ENCODE measurements at regions not wholly inside any gene's neighbourhood (a gene's known extent, or its start where the extent isn't known, plus 50 kb on each side); places are given as distances from the start of the nearest gene placed in this dataset.
A peak's percentile ranks its signal among the peaks of the same experiment; 100 is the strongest.

DNA sequence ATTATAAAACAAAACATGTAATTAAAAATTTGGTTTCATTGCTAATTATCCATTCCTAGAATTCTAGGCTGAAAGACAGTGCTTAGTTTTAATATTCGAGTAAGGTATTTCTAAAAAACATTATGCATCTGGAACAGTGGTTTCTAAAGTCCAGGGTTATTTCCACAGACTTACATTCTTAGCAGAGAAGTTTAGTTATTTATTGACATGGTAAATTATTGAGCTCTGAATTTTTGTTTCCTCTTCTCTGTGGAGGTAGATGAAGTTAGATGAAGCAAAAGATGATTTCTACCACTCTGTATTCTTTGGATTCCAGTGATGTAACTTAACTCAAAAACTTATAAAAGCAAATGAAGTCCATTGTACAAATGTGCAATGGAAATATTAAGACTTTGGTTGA is 709.4 kb downstream of the MRPL39 start:
- whole genome bisulfite sequencing, 2 experiments (ENCODE audit: low coverage in 1 of 2, low lambda C conversion rate in 2 of 2, missing lambda C conversion rate in 2 of 2), result 24 to 26% methylated on average over 1 of the region's 1 CpG
- H3K79me2 ChIP-seq (ENCODE audit: insufficient read depth), result no peaks in the 10 kb centered on the region
- H4K20me1 ChIP-seq (ENCODE audit: insufficient read depth), result no peaks in the 10 kb centered on the region
- no peak for DNase-seq
- in situ Hi-C loops (cut with MboI), result no loop called here
- no peak overlapping the region for H3K27ac ChIP-seq
- H3K4me3 ChIP-seq, result no peak overlapping the region
- H3K27me3 ChIP-seq (replicated peaks; ENCODE audit: insufficient read depth), result no peaks in the 10 kb centered on the region
- H3K9me2 ChIP-seq (ENCODE audit: insufficient read depth), result no peaks in the 10 kb centered on the region
- H3K9ac ChIP-seq, result no peak overlapping the region
- no peak overlapping the region for H3K4me2 ChIP-seq (ENCODE audit: unreplicated experiment)
- TF ChIP-seq EZH2 (IDR thresholded peaks at IDR 0.05; ENCODE audit: insufficient read depth, poor library complexity, severe bottlenecking) (no peak), EZH2phosphoT487 (IDR thresholded peaks at IDR 0.05; ENCODE audit: insufficient read depth, low read depth) (no peak)
- H3F3A ChIP-seq (ENCODE audit: insufficient read depth), result no peaks in the 10 kb centered on the region
- H3K4me1 ChIP-seq (ENCODE audit: insufficient read depth), result no peaks in the 10 kb centered on the region
- no peaks in the 10 kb centered on the region for H3K36me3 ChIP-seq (ENCODE audit: low read depth)
- H2AFZ ChIP-seq, result no peak overlapping the region
- no peaks in the 10 kb centered on the region for H3K9me3 ChIP-seq (ENCODE audit: low read depth)

DNA sequence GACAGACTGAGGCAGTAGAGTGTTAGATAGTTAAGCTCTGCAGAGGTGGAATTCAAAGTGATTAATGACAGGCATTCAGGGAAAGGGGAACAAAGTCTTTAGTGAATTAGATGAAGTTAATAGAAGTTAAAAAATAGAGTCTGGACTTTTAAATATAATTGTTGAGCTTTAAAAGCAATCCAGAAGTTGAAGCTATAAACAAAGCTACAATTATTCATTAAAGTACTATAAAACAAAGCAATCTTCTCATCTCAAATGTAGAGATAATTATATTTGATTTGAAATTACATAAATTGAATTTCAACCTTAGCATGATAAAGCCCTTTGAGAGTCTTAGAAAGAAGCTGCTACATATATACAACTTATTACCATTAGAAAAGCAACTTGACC is 710.6 kb downstream of the MRPL39 start:
- H3F3A ChIP-seq (ENCODE audit: insufficient read depth), result no peaks in the 10 kb centered on the region
- in situ Hi-C loops (cut with MboI), result no loop called here
- H3K9ac ChIP-seq, result no peak overlapping the region
- TF ChIP-seq EZH2 (IDR thresholded peaks at IDR 0.05; ENCODE audit: insufficient read depth, poor library complexity, severe bottlenecking) (no peak), EZH2phosphoT487 (IDR thresholded peaks at IDR 0.05; ENCODE audit: insufficient read depth, low read depth) (no peak)
- H3K36me3 ChIP-seq (ENCODE audit: low read depth), result no peaks in the 10 kb centered on the region
- DNase-seq, result no peak
- no peak overlapping the region for H3K4me2 ChIP-seq (ENCODE audit: unreplicated experiment)
- no peaks in the 10 kb centered on the region for H3K9me3 ChIP-seq (ENCODE audit: low read depth)
- H3K27ac ChIP-seq, result no peak overlapping the region
- H2AFZ ChIP-seq, result no peak overlapping the region
- H3K9me2 ChIP-seq (ENCODE audit: insufficient read depth), result no peaks in the 10 kb centered on the region
- H3K4me3 ChIP-seq, result no peak overlapping the region
- no peaks in the 10 kb centered on the region for H4K20me1 ChIP-seq (ENCODE audit: insufficient read depth)
- H3K4me1 ChIP-seq (ENCODE audit: insufficient read depth), result no peaks in the 10 kb centered on the region
- H3K27me3 ChIP-seq (replicated peaks; ENCODE audit: insufficient read depth), result no peaks in the 10 kb centered on the region
- no peaks in the 10 kb centered on the region for H3K79me2 ChIP-seq (ENCODE audit: insufficient read depth)

DNA sequence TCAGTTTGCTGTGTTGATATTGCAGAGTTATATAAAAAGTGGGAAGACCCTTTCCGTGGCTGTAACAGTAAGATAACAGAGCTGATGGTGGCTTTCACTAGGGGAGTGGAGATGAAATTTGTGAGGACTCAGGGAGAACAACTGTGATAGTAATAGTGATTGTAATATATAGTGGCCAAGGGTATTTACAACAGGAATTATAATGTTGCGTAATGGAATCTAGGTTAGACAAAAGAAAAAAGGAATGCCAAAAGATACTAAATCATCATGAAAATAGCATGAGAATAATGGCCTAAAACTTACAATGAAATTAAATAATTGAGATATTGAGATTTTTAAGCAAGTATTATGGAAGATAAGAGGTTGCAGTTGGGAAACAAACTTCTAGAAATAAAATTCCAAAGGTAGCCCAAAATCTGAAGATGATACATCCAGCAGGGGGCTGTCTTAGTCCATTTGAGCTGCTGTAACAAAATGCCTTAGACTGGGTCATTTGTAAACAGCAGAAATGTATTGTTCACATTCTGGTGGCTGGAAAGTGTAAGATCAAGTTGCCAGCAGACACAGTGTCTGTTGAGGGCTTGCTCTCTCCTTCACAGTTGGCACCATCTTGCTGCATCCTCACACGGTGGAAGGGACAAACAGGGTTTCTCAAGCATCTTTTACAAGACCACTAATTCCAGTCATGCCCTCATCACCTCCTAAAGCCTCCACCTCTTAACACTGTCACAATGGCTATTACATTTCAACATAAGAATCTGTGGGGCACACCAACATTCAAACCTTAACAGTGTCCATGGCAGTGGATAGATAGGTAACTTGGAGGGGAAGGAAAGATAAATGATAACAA is 711.2 kb downstream of the MRPL39 start:
- Histone ChIP-seq H3K27ac (no peak overlapping the region), H3K27me3 (replicated peaks; ENCODE audit: insufficient read depth) (no peaks in the 10 kb centered on the region), H3K79me2 (ENCODE audit: insufficient read depth) (no peaks in the 10 kb centered on the region), H4K20me1 (ENCODE audit: insufficient read depth) (no peaks in the 10 kb centered on the region), H3K4me1 (ENCODE audit: insufficient read depth) (no peaks in the 10 kb centered on the region), H3K9me3 (ENCODE audit: low read depth) (no peaks in the 10 kb centered on the region), H3F3A (ENCODE audit: insufficient read depth) (no peaks in the 10 kb centered on the region), H2AFZ (no peak overlapping the region), H3K9me2 (ENCODE audit: insufficient read depth) (no peaks in the 10 kb centered on the region), H3K36me3 (ENCODE audit: low read depth) (no peaks in the 10 kb centered on the region), H3K4me3 (no peak overlapping the region), H3K9ac (no peak overlapping the region), H3K4me2 (ENCODE audit: unreplicated experiment) (no peak overlapping the region)
- in situ Hi-C loops (cut with MboI), result no loop called here
- TF ChIP-seq EZH2 (IDR thresholded peaks at IDR 0.05; ENCODE audit: insufficient read depth, poor library complexity, severe bottlenecking) (no peak), EZH2phosphoT487 (IDR thresholded peaks at IDR 0.05; ENCODE audit: insufficient read depth, low read depth) (no peak)
- WGBS, 2 experiments (ENCODE audit: low coverage in 1 of 2, low lambda C conversion rate in 2 of 2, missing lambda C conversion rate in 2 of 2), result 29 to 33% methylated on average over 3 of the region's 3 CpGs
- DNase-seq, result peak; percentile 5

- in situ Hi-C loops (cut with MboI), result no loop called here
- H2AFZ ChIP-seq, result no peak overlapping the region
- no peaks in the 10 kb centered on the region for H3K9me3 ChIP-seq (ENCODE audit: low read depth)
- H3K27ac ChIP-seq, result no peak overlapping the region
- no peaks in the 10 kb centered on the region for H3K4me1 ChIP-seq (ENCODE audit: insufficient read depth)
- no peak overlapping the region for H3K9ac ChIP-seq
- H3K9me2 ChIP-seq (ENCODE audit: insufficient read depth), result no peaks in the 10 kb centered on the region
- no peaks in the 10 kb centered on the region for H4K20me1 ChIP-seq (ENCODE audit: insufficient read depth)
- no peak overlapping the region for H3K4me2 ChIP-seq (ENCODE audit: unreplicated experiment)
- DNase-seq, result no peak
- no peaks in the 10 kb centered on the region for H3K27me3 ChIP-seq (replicated peaks; ENCODE audit: insufficient read depth)
- H3K36me3 ChIP-seq (ENCODE audit: low read depth), result no peaks in the 10 kb centered on the region
- H3F3A ChIP-seq (ENCODE audit: insufficient read depth), result no peaks in the 10 kb centered on the region
- H3K4me3 ChIP-seq, result no peak overlapping the region
- WGBS, 2 experiments (ENCODE audit: low coverage in 1 of 2, low lambda C conversion rate in 2 of 2, missing lambda C conversion rate in 2 of 2), result 44 to 52% methylated on average over 1 of the region's 1 CpG
- no peaks in the 10 kb centered on the region for H3K79me2 ChIP-seq (ENCODE audit: insufficient read depth)
- TF ChIP-seq EZH2phosphoT487 (IDR thresholded peaks at IDR 0.05; ENCODE audit: insufficient read depth, low read depth), result no peak
- TF ChIP-seq EZH2 (IDR thresholded peaks at IDR 0.05; ENCODE audit: insufficient read depth, poor library complexity, severe bottlenecking), result no peak
These were observed 713.0 kb downstream of the MRPL39 start for GRCh38 chr21:24894324-24894723.

All from GM23248 (cell line).